Breast epithelium (tissue), 4 donors: ENCODE measurements at regions not wholly inside any gene's neighbourhood (a gene's known extent, or its start where the extent isn't known, plus 50 kb on each side); places are given as distances from the start of the nearest gene placed in this dataset.
"Not testable (repeated sequence)": the region's sequence is repeated elsewhere in the genome, so short reads cannot be mapped to it uniquely, and the experiment has no call there.

ENCODE experiments used
- DNase-seq, 2 donors: peaks; one replicate each; pipeline ENCODE4 v3.0.0-alpha.2; 2019; ENCODE audit warnings: low spot score in 2 of 2
- H3K27ac ChIP-seq, 2 donors: fragments of 200-600 bp; sonication (generic) in 1 of 2; one replicate each; pipeline ENCODE4 v1.5.1; 2016 to 2019; ENCODE audit warnings: mild to moderate bottlenecking in 1 of 2
- H3K27me3 ChIP-seq, 2 donors: fragments of 200-600 bp; sonication (generic) in 1 of 2; one replicate each; pipeline versions ENCODE4 v1.5.1 to v1.6.0; 2017 to 2019; ENCODE audit warnings: control low read depth in 1 of 2, mild to moderate bottlenecking in 1 of 2
- H3K36me3 ChIP-seq: fragments of 200-600 bp; one replicate; pipeline ENCODE4 v1.5.1; 2019
- H3K4me1 ChIP-seq, 2 donors: fragments of 200-600 bp; sonication (generic); one replicate each; pipeline ENCODE4 v1.5.1; 2016 to 2019; ENCODE audit warnings: control low read depth in 1 of 2
- H3K4me3 ChIP-seq, 3 donors: fragments of 200-600 bp; sonication (generic); 1 replicate in 2 of 3; 2 replicates in 1 of 3; pipeline ENCODE4 v1.5.1; 2016 to 2019; ENCODE audit warnings: mild to moderate bottlenecking in 3 of 3, moderate library complexity in 2 of 3
- H3K9me3 ChIP-seq, 2 donors: fragments of 200-600 bp; sonication (generic) in 1 of 2; one replicate each; pipeline ENCODE4 v1.5.1; 2016 to 2019; ENCODE audit warnings: control low read depth in 1 of 2
- CTCF ChIP-seq, 3 donors: fragments of 450-650 bp; IDR thresholded peaks; one replicate each; pipeline ENCODE4 v1.5.1; 2016 to 2017; ENCODE audit warnings: antibody characterized with exemption in 3 of 3, mild to moderate bottlenecking in 3 of 3, moderate library complexity in 3 of 3
- POLR2A ChIP-seq: fragments of 450-650 bp; IDR thresholded peaks from one replicate; pipeline ENCODE4 v1.6.1; 2016; ENCODE audit warnings: antibody characterized with exemption, mild to moderate bottlenecking, moderate library complexity
- POLR2AphosphoS5 ChIP-seq, 3 donors: sonication (generic); formaldehyde crosslinking; IDR thresholded peaks; one replicate each; pipeline ENCODE4 v1.6.1; 2017; ENCODE audit warnings: antibody characterized with exemption in 3 of 3
- intact Hi-C: fragments of 100-400 bp; cut with DNase I; formaldehyde crosslinking; loops from one replicate; pipeline ENCODE4 v1.15.1; 2023; ENCODE audit warnings: low total_unique reads

- H3K9me3 ChIP-seq: no peaks in the 10 kb centered on the region
- H3K27ac ChIP-seq: no peak overlapping the region
- H3K4me1 ChIP-seq: no peaks in the 10 kb centered on the region
- intact Hi-C loops: no loop called here
- H3K4me3 ChIP-seq: no peak overlapping the region
- TF ChIP-seq POLR2A (no peak), POLR2AphosphoS5 (IDR thresholded peaks at IDR 0.05) (no peak), CTCF (IDR thresholded peaks at IDR 0.05) (no peak)
- peaks cover 0 to 8% of the 10 kb centered on the region in 2 donors for H3K27me3 ChIP-seq
- no peaks in the 10 kb centered on the region for H3K36me3 ChIP-seq
- DNase-seq: no peak
Measured at GRCh38 chr22:17285656-17286055, 66.4 kb upstream of the ADA2 start.

GRCh38 chr22:17284888-17285287 is 65.7 kb upstream of the ADA2 start:
- H3K4me3 ChIP-seq: no peak overlapping the region

GRCh38 chr22:17284466-17284865 is 65.2 kb upstream of the ADA2 start:
- peaks cover 0 to 8% of the 10 kb centered on the region in 2 donors for H3K27me3 ChIP-seq
- no peak for TF ChIP-seq CTCF (IDR thresholded peaks at IDR 0.05)
- TF ChIP-seq POLR2A: no peak
- no peak for TF ChIP-seq POLR2AphosphoS5 (IDR thresholded peaks at IDR 0.05)
- no peak for DNase-seq
- intact Hi-C loops: no loop called here
- no peak overlapping the region for H3K4me3 ChIP-seq
- H3K36me3 ChIP-seq: no peaks in the 10 kb centered on the region
- no peaks in the 10 kb centered on the region for H3K4me1 ChIP-seq
- H3K9me3 ChIP-seq: no peaks in the 10 kb centered on the region
- H3K27ac ChIP-seq: no peak overlapping the region

More at GRCh38 chr22:17284888-17285287, 65.7 kb upstream of the ADA2 start:
- Histone ChIP-seq H3K9me3 (no peaks in the 10 kb centered on the region), H3K4me1 (no peaks in the 10 kb centered on the region), H3K36me3 (no peaks in the 10 kb centered on the region), H3K27ac (no peak overlapping the region), H3K27me3 (peaks cover 0 to 8% of the 10 kb centered on the region in 2 donors)
- intact Hi-C loops: no loop called here
- DNase-seq: no peak
- TF ChIP-seq POLR2AphosphoS5 (IDR thresholded peaks at IDR 0.05): no peak
- no peak for TF ChIP-seq POLR2A
- no peak for TF ChIP-seq CTCF (IDR thresholded peaks at IDR 0.05)

GRCh38 chr22:17283865-17284264 is 64.6 kb upstream of the ADA2 start:
- H3K36me3 ChIP-seq, H3K27ac ChIP-seq, H3K27me3 ChIP-seq, H3K4me1 ChIP-seq, intact Hi-C loops, H3K9me3 ChIP-seq, DNase-seq, H3K4me3 ChIP-seq: not testable (repeated sequence)

GRCh38 chr22:17283423-17283822 is 64.2 kb upstream of the ADA2 start:
- no peak for DNase-seq
- Histone ChIP-seq H3K9me3 (no peaks in the 10 kb centered on the region), H3K4me3 (no peak overlapping the region), H3K27me3 (peaks cover 0 to 8% of the 10 kb centered on the region in 2 donors), H3K27ac (no peak overlapping the region), H3K4me1 (no peaks in the 10 kb centered on the region), H3K36me3 (no peaks in the 10 kb centered on the region)
- TF ChIP-seq POLR2A (no peak), CTCF (IDR thresholded peaks at IDR 0.05) (no peak), POLR2AphosphoS5 (IDR thresholded peaks at IDR 0.05) (no peak)
- intact Hi-C loops: no loop called here

- H3K27me3 ChIP-seq: no peaks in the 10 kb centered on the region
- TF ChIP-seq POLR2A (no peak), POLR2AphosphoS5 (IDR thresholded peaks at IDR 0.05) (no peak), CTCF (IDR thresholded peaks at IDR 0.05) (no peak)
- no peaks in the 10 kb centered on the region for H3K9me3 ChIP-seq
- intact Hi-C loops: no loop called here
- no peaks in the 10 kb centered on the region for H3K4me1 ChIP-seq
- H3K27ac ChIP-seq: no peak overlapping the region
- no peak for DNase-seq
- no peak overlapping the region for H3K4me3 ChIP-seq
- H3K36me3 ChIP-seq: no peaks in the 10 kb centered on the region
Measured at GRCh38 chr22:17281440-17281841, 62.2 kb upstream of the ADA2 start.
